Astrocyte of the spinal cord (primary cell): ENCODE measurements at regions not wholly inside any gene's neighbourhood (a gene's known extent, or its start where the extent isn't known, plus 50 kb on each side); places are given as distances from the start of the nearest gene placed in this dataset.

ENCODE experiments used
- DNase-seq: peaks from one replicate; pipeline ENCODE4 v3.0.0; 2011; ENCODE audit warnings: low read depth, low spot score
- H3K4me3 ChIP-seq: 2 replicates; pipeline ENCODE4 v1.5.1; 2011; ENCODE audit warnings: low read depth, mild to moderate bottlenecking, low read length, moderate library complexity
- CTCF ChIP-seq: IDR thresholded peaks from 2 replicates; pipeline ENCODE4 v1.5.1; 2012; ENCODE audit warnings: low read depth, mild to moderate bottlenecking, low read length, inconsistent platforms
- in situ Hi-C: cut with HindIII; loops from 2 replicates; pipeline ENCODE4 v1.10.0; 2017; ENCODE audit warnings: low sequenced_read_pairs

DNA sequence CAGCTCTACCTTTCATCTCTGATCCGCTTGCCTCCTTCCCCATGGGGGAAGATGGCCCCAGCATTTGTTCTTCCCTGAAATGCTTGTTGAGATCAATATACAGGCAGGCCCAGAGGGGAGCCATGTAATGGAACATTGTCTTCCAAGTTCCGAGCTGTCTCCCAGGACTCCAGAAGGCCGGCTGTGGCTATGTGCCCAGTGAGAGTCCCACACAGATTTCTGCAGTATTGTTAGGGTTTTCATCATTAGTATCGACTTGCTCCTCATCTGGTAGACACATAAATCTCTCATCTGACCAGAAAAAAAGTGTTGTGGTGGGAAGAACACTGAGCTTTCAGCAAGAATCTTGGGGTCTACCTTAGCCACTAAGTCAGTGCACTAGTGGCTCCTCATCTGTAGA is 163.4 kb downstream of the TRIM29 start:
- no peak overlapping the region for H3K4me3 ChIP-seq
- TF ChIP-seq CTCF, result no peak
- no peak for DNase-seq
- in situ Hi-C loops, result no loop called here

- in situ Hi-C loops, result no loop called here
- no peak for TF ChIP-seq CTCF
- no peak overlapping the region for H3K4me3 ChIP-seq
- no peak for DNase-seq
Measured at GRCh38 chr11:119974051-119974450, 163.9 kb downstream of the TRIM29 start.

GRCh38 chr11:119972281-119972680 is 165.6 kb downstream of the TRIM29 start:
- TF ChIP-seq CTCF, result no peak
- in situ Hi-C loops, result no loop called here
- no peak for DNase-seq
- no peak overlapping the region for H3K4me3 ChIP-seq

DNA sequence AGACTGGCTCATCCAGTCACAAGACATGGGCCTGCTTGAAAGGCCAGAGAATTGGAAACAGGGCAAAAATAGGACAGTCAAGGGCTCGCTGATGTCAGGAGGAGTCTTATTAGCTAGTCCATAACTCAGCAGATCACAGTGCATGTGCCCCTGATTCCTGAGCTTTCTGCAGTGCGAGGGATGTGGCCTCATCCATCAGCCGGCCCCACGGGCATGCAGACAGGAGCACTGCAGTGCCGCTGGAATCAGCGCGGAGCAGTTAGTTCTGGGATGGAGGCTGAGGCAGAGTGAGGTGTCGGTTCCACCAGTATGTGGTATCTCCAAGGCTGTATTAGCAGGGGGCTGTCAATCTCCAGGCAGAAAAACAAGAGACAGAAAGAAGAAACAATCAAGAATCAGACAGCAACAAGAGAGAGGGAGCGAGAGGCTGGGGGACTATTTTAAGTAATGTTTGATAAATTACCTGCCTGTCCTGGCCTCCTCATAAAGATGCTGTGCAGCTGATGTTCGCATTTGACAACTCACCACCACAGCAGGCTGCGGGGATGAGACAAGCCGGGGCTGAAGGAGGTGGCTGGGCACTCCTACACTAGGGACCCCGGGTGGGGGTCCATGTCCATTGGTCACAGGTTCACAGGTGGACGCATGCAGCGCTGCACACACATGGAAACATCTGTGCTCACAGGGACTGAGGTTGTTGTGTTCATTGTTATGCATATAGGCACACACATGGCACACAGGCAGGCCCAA is 167.2 kb downstream of the TRIM29 start:
- no peak for DNase-seq

DNA sequence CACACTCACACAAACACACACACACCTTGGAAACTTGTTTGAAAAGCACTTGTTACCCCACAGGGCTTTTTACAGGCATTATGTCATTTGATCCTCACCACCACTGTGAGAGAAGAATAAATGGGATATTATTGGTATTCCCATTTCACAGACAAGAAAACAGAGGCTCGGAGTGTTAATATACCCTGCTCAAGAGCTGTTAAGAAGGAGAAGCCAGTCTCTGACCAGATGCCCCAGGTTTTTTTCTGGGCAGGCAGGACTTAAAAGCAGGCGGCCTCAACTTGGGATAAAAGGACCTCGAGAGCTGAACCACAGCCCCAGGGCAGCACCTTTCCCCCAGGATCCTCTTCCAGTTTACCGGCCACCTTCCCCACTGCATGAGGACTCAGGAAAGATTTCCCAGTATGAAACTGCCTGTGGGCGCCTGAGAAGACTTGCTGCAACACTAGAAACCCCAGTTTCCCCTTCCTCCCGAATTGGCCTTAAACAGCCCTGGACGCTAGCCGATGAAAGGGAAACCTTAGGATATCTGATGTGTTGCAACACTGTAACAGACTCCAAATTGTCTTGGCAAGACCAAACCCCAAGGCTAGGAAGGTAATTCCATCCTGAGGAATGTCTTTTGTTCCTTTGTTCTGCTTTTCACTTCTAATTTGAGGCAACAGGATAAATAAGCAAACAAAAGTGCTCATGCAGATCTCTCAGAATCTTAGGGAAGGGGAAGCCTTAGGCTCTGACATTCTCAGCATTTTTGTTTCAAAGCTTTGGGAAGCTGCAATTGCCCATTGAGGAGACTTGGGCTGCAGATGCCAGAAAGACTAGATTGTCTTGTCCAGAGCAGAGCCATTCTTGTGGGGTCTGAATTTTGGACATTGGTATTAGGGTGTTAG is 173.5 kb downstream of the TRIM29 start:
- no peak for DNase-seq
- in situ Hi-C loops, result no loop called here
- no peak overlapping the region for H3K4me3 ChIP-seq
- no peak for TF ChIP-seq CTCF

More for the DNA sequence above, 167.2 kb downstream of the TRIM29 start:
- no peak overlapping the region for H3K4me3 ChIP-seq
- in situ Hi-C loops, result no loop called here
- TF ChIP-seq CTCF, result no peak

DNA sequence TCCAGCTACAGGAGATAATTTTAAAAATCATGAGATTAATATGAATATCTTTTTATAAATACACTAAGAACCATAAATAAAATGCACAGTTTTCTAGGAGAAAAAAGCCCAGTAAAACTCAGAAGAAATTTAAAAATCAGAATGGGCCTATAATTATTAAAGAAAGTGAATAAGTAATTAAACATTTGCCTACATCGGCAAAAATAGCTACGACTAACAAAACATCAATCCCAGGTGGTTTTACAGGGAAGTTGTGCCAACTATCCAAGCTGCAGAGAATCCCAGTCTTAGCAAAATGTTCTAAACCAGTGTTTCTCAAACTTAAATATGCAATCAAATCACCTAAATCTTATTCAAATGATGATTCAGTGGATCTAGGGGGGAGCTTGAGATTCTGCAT is 180.0 kb downstream of the TRIM29 start:
- no peak for TF ChIP-seq CTCF
- in situ Hi-C loops, result no loop called here

More for the DNA sequence above, 180.0 kb downstream of the TRIM29 start:
- no peak for DNase-seq
- no peak overlapping the region for H3K4me3 ChIP-seq
